Suprapubic skin (tissue), 4 donors: ENCODE measurements at regions not wholly inside any gene's neighbourhood (a gene's known extent, or its start where the extent isn't known, plus 50 kb on each side); places are given as distances from the start of the nearest gene placed in this dataset.
A peak's percentile ranks its signal among the peaks of the same experiment; 100 is the strongest.

ENCODE experiments used
- EP300 ChIP-seq: sonication (generic); formaldehyde crosslinking; IDR thresholded peaks from one replicate; pipeline ENCODE4 v1.6.1; 2017; ENCODE audit warnings: antibody characterized with exemption
- POLR2A ChIP-seq, 2 donors: fragments of 450-650 bp; IDR thresholded peaks; one replicate each; pipeline ENCODE4 v1.6.1; 2017; ENCODE audit warnings: antibody characterized with exemption in 2 of 2, mild to moderate bottlenecking in 2 of 2, moderate library complexity in 2 of 2
- POLR2AphosphoS5 ChIP-seq, 3 donors: sonication (generic); formaldehyde crosslinking; IDR thresholded peaks; one replicate each; pipeline ENCODE4 v1.6.1; 2017; ENCODE audit warnings: antibody characterized with exemption in 3 of 3
- TF ChIP-seq, protein P1 (sequence below), 2 donors: fragments of 200-600 bp in 1 of 2; fragments of 450-650 bp in 1 of 2; sonication (generic) in 1 of 2; IDR thresholded peaks; one replicate each; pipeline ENCODE4 v1.5.1; 2016 to 2019; ENCODE audit warnings: antibody characterized with exemption in 2 of 2, mild to moderate bottlenecking in 1 of 2, moderate library complexity in 1 of 2

DNA sequence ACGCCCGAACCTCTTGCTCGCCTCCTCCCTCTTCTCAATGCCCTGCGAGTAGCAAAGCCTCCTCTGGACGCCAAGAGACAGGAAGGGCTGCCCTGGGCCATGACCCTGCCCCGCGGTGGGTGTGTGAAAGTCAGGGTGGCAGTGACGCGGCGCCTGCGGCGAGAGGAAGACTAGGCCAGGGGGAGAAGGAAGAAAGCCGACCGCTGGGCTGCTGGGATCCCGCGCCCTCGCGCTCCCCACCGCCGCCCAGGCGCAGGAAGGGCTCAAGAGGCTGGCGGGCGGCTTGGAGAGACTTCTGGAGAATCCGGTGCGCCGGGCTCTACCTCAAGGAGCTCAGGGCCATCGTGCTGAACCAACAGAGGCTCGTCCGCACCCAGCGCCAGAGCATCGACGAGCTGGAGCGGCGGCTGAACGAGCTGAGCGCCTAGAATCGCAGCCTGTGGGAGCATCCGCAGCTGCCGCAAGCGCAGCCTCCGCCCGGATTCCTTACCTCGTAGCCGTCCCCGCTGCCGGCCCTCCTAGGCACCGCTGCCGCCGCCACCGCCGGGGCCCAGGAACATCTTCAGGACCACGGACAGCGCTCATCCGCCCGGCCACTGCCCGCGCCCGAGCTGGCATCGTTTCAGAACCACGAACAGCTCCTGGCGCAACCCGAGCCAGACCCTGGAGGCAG is 105.0 kb upstream of the PRB2 start:
- TF ChIP-seq, protein P1, sequence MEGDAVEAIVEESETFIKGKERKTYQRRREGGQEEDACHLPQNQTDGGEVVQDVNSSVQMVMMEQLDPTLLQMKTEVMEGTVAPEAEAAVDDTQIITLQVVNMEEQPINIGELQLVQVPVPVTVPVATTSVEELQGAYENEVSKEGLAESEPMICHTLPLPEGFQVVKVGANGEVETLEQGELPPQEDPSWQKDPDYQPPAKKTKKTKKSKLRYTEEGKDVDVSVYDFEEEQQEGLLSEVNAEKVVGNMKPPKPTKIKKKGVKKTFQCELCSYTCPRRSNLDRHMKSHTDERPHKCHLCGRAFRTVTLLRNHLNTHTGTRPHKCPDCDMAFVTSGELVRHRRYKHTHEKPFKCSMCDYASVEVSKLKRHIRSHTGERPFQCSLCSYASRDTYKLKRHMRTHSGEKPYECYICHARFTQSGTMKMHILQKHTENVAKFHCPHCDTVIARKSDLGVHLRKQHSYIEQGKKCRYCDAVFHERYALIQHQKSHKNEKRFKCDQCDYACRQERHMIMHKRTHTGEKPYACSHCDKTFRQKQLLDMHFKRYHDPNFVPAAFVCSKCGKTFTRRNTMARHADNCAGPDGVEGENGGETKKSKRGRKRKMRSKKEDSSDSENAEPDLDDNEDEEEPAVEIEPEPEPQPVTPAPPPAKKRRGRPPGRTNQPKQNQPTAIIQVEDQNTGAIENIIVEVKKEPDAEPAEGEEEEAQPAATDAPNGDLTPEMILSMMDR (IDR thresholded peaks at IDR 0.05), result no peak
- no peak for TF ChIP-seq POLR2A (IDR thresholded peaks at IDR 0.05)
- TF ChIP-seq POLR2AphosphoS5 (IDR thresholded peaks at IDR 0.05), result peak in 1 of 3 donors; percentile 60
- no peak for TF ChIP-seq EP300
